Uterus (tissue), 3 donors: ENCODE measurements at regions not wholly inside any gene's neighbourhood (a gene's known extent, or its start where the extent isn't known, plus 50 kb on each side); places are given as distances from the start of the nearest gene placed in this dataset.

ENCODE experiments used
- DNase-seq, 2 donors: peaks; one replicate each; pipeline ENCODE4 v3.0.0-alpha.2; 2019 to 2020
- H3K27ac ChIP-seq, 2 donors: fragments of 200-600 bp; sonication (generic); 1 replicate in 1 of 2; 2 replicates in 1 of 2; pipeline ENCODE4 v1.5.1; 2016 to 2018
- H3K27me3 ChIP-seq, 2 donors: fragments of 200-600 bp; sonication (generic); one replicate each; pipeline ENCODE4 v1.5.1; 2018 to 2019; ENCODE audit warnings: control low read depth in 1 of 2
- H3K36me3 ChIP-seq, 2 donors: fragments of 200-600 bp; sonication (generic); one replicate each; pipeline ENCODE4 v1.5.1; 2019; ENCODE audit warnings: control low read depth in 1 of 2
- H3K4me1 ChIP-seq, 2 donors: fragments of 200-600 bp; sonication (generic); one replicate each; pipeline ENCODE4 v1.5.1; 2018 to 2019; ENCODE audit warnings: control low read depth in 1 of 2
- H3K4me3 ChIP-seq, 2 donors: fragments of 200-600 bp; sonication (generic); 1 replicate in 1 of 2; 2 replicates in 1 of 2; pipeline ENCODE4 v1.5.1; 2018 to 2019; ENCODE audit warnings: mild to moderate bottlenecking in 1 of 2
- H3K9me3 ChIP-seq, 2 donors: fragments of 200-600 bp; sonication (generic); one replicate each; pipeline ENCODE4 v1.5.1; 2019; ENCODE audit warnings: control low read depth in 1 of 2
- CTCF ChIP-seq, 4 experiments: fragments of 200-600 bp in 2 of 4; fragments of 450-650 bp in 2 of 4; sonication (generic) in 2 of 4; IDR thresholded peaks; one replicate each; pipeline ENCODE4 v1.5.1; 2016 to 2019; ENCODE audit warnings: antibody characterized with exemption in 4 of 4, mild to moderate bottlenecking in 2 of 4, moderate library complexity in 1 of 4
- POLR2A ChIP-seq, 2 donors: fragments of 450-650 bp; IDR thresholded peaks; one replicate each; pipeline ENCODE4 v1.6.1; 2016; ENCODE audit warnings: antibody characterized with exemption in 2 of 2, mild to moderate bottlenecking in 1 of 2, moderate library complexity in 1 of 2
- intact Hi-C: fragments of 100-400 bp; cut with DNase I; formaldehyde crosslinking; loops from one replicate; pipeline ENCODE4 v1.15.1; 2023; ENCODE audit warnings: low total_unique reads
- donor health status: DM: yes; HTN: yes; CAD: no.

DNA sequence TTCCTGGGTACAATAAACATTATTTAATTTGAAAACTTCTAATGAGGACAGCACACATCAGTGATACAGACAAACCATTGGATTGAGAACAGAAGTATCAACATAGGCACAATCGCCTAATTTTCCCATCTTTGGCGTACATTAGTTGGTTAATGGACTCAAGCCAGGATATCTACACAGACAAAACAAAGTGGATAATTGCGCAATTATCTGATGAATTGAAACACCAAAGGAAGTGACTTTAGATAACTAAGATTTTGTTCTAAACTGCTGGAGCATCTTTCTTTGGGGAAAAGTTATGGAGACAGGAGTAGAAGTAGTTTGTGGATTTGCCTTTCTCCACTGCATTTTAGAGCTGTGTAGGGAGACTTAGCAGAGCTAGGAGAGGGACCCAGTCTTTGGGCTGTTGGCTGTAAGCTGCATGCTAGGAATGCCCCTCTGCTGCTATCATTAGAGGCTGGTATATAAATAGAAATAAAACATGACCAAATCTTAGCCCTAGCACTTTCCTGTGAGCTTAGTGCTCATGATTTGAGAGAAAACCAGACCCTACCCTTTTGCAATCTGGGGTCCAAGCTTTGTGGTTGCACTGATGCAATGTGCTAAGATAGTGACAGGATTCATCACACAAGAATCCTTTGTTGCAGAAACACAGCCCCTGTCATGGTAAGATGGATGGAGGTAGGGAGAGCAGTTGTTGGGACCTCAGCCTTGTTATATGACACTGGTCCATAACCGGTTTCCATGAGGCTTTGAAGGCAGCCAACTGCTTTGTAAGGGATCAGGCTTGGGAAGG, 264.5 kb upstream of the PIK3C3 start:
- Histone ChIP-seq H3K27me3 (no peaks in the 10 kb centered on the region), H3K27ac (no peak overlapping the region), H3K36me3 (no peaks in the 10 kb centered on the region), H3K4me1 (no peaks in the 10 kb centered on the region), H3K4me3 (no peak overlapping the region), H3K9me3 (no peaks in the 10 kb centered on the region)
- TF ChIP-seq CTCF (IDR thresholded peaks at IDR 0.05) (no peak), POLR2A (IDR thresholded peaks at IDR 0.05) (no peak)
- DNase-seq, result no peak
- intact Hi-C loops, result no loop called here

GRCh38 chr18:41687138-41687537, 267.9 kb upstream of the PIK3C3 start:
- no peaks in the 10 kb centered on the region for H3K36me3 ChIP-seq
- intact Hi-C loops, result no loop called here
- H3K4me1 ChIP-seq, result no peaks in the 10 kb centered on the region
- no peaks in the 10 kb centered on the region for H3K9me3 ChIP-seq
- H3K27me3 ChIP-seq, result no peaks in the 10 kb centered on the region
- no peak overlapping the region for H3K4me3 ChIP-seq
- no peak overlapping the region for H3K27ac ChIP-seq
- DNase-seq, result no peak
- TF ChIP-seq POLR2A (IDR thresholded peaks at IDR 0.05) (no peak), CTCF (IDR thresholded peaks at IDR 0.05) (no peak)

- no peak for DNase-seq
- Histone ChIP-seq H3K4me3 (no peak overlapping the region), H3K27me3 (no peaks in the 10 kb centered on the region), H3K36me3 (no peaks in the 10 kb centered on the region), H3K9me3 (no peaks in the 10 kb centered on the region), H3K27ac (no peak overlapping the region), H3K4me1 (no peaks in the 10 kb centered on the region)
- no peak for TF ChIP-seq POLR2A (IDR thresholded peaks at IDR 0.05)
- TF ChIP-seq CTCF (IDR thresholded peaks at IDR 0.05), result no peak
- intact Hi-C loops, result no loop called here
Measured at GRCh38 chr18:41681138-41681880, 273.7 kb upstream of the PIK3C3 start.

DNA sequence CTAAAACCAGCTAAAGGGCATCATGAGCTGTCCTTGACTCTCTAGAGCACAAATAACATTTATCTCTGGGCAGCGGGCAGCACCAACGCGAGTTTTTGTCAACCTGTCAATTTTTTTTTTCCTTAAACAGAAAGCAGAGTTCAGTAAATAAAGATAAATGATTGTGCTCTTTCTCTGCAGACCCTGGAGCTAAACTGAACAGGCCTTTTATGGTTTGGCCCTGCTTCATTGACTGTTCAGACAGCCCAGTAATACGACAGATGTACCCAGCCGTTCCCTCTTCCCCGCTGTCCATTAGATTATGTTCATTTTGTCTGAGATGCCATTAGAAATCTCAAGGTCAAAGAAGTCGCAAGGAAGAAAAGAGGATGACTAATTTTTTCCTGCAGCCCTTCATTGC, 280.5 kb upstream of the PIK3C3 start:
- intact Hi-C loops, result no loop called here
- no peaks in the 10 kb centered on the region for H3K4me1 ChIP-seq
- no peak overlapping the region for H3K4me3 ChIP-seq
- no peak overlapping the region for H3K27ac ChIP-seq
- TF ChIP-seq CTCF (IDR thresholded peaks at IDR 0.05) (no peak), POLR2A (IDR thresholded peaks at IDR 0.05) (no peak)
- no peaks in the 10 kb centered on the region for H3K27me3 ChIP-seq
- no peaks in the 10 kb centered on the region for H3K36me3 ChIP-seq
- DNase-seq, result no peak
- H3K9me3 ChIP-seq, result no peaks in the 10 kb centered on the region

DNA sequence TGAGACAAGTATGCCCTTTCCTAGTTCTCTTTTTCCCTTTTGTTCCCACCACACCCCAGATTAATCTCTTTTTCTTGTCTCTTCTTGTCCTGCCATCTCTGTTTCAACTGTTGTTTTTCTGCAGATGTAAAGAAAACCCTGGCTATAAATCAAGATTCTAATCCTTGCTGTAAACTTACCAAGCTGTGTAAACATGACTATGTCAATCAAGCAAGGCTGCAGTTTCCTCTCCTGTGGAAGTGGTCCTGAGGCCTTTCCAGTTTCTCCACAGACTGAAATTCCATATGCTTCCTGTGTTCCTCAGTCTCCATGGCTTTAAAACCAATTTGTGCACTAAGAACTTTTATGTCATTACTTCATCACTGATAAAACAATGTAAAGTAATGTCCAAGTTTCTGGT, 288.8 kb upstream of the PIK3C3 start:
- H3K4me1 ChIP-seq, result no peaks in the 10 kb centered on the region
- no peak overlapping the region for H3K4me3 ChIP-seq
- H3K27ac ChIP-seq, result no peak overlapping the region
- no peaks in the 10 kb centered on the region for H3K9me3 ChIP-seq
- intact Hi-C loops, result no loop called here
- TF ChIP-seq POLR2A (IDR thresholded peaks at IDR 0.05), result no peak
- TF ChIP-seq CTCF (IDR thresholded peaks at IDR 0.05), result no peak
- H3K36me3 ChIP-seq, result no peaks in the 10 kb centered on the region
- no peak for DNase-seq
- H3K27me3 ChIP-seq, result no peaks in the 10 kb centered on the region
